ENCODE measurements at regions not wholly inside any gene's neighbourhood (a gene's known extent, or its start where the extent isn't known, plus 50 kb on each side); places are given as distances from the start of the nearest gene placed in this dataset.
A peak's percentile ranks its signal among the peaks of the same experiment; 100 is the strongest.
"Not testable (repeated sequence)": the region's sequence is repeated elsewhere in the genome, so short reads cannot be mapped to it uniquely, and the experiment has no call there.

DNA sequence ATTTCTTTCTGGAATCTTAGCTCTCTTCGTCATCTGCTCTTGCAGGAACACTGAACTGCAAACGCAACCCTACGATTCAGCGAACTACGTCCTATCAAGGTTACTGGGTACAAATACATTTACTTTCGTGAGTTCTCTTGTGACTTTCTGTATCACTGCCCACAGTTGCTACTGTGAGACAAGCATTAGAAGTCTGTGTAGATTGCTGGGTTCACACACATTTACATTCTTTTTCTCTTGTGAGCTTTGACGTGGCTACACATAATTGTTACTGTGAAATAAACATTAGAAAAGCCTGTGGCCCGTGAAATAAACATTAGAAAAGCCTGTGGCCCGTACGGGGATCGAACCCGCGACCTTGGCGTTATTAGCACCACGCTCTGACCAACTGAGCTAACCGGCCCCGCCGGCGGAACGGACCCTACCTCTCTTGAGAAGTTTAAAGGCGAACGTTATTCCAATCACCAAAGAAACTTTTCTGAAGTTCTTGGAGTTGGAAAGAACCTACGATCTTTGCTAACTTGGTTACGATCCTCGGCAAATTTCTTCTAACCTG lies 61.2 kb upstream of the ZNF322 start:
- H3K27me3 ChIP-seq; intact Hi-C loops (cut with DNase I); H3K4me1 ChIP-seq; H3K27ac ChIP-seq; DNase-seq (ENCODE audit: extremely low spot score in 2 of 2); H3K36me3 ChIP-seq; H3K4me3 ChIP-seq; H3K9me3 ChIP-seq: not testable (repeated sequence)

DNA sequence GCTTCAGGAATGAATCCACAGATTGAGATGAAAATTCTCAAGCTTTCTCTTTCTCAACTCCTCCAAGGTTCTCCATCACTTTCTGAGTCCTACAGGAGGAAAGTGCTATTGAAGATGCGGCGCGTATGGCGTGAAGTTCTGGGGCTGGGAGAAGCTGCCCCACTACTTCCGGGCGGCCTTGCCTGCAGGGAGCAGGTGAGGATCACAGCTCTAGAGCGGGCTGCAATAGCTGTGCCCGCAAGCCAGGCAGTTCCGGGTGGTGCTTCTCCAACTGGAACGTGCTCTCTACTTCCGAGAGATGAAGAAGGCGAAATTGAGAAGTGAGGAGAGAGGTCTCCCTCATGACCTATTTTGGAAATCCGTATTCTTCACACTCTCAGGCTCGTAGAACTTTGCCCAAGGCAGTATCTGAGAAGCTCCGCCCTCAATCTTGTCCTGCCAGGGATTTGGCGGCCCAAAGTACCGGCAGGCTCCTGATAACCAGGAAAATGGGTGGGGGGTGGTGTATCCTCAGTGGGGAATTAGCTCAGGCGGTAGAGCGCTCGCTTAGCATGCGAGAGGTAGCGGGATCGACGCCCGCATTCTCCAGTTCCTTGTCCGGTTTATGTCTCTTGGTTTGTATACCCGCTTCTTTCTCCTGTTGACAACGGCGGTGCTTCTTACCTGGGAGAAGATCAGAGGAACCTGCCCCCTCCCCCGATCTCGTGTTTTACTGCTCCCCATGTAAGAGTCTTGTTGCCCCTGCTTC lies 70.6 kb upstream of the ZNF322 start:
- H3K4me3 ChIP-seq; H3K4me1 ChIP-seq; H3K36me3 ChIP-seq; H3K27ac ChIP-seq; intact Hi-C loops (cut with DNase I); H3K27me3 ChIP-seq; DNase-seq (ENCODE audit: extremely low spot score in 2 of 2); H3K9me3 ChIP-seq: not testable (repeated sequence)

DNA sequence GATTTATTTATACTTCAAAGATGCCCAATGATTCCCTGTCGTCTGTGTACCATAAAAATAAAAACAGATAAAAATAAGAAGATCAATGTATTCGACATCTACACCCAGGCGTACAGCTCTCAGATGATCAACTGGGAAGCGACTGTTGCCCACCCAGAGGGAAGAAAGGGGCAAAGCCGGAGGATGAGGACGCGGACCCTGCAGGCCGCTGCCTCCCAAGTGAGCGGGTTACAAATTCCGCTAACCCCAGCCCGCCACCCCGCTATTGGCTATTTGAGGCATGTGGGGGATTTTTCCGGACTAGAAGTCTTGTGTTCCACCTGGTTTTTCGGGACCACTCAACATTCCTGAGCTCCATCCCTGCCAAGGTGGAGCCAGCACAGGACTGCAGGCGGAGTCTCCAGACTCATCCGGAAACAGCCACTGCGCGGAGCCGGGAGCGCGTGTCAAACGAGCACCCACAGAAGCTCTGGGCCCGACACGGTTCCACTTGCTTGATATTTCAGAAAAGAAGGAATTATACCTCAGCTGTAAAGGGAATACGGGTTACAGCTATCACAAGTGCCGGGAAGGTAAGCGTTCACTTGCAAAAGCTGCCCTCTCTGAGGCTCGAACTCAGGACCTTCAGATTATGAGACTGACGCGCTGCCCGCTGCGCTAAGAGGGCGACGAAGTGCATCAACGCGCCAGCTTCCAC lies 75.4 kb upstream of the ZNF322 start:
- H3K36me3 ChIP-seq; intact Hi-C loops (cut with DNase I); H3K4me1 ChIP-seq; H3K9me3 ChIP-seq; H3K4me3 ChIP-seq; DNase-seq (ENCODE audit: extremely low spot score in 2 of 2); H3K27me3 ChIP-seq; H3K27ac ChIP-seq: not testable (repeated sequence)

DNA sequence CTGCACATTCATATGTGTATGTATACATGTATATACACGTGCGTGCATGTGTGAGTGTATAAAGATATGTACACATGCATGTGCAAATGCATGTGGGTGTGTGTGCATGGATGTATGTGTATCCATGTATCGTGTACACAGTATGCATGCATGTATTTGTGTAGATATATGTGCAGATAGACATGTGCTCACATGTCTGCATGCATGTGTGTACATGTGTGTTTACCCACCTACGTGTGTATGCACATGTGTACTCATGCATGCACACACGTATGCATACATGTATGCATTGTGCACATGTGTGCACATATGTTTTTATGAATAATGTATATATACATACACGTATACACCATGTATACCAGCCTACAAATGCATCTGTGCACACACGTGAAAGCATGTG lies 80.3 kb upstream of the ZNF322 start:
- intact Hi-C loops (cut with DNase I), result no loop called here
- Histone ChIP-seq H3K27ac (no peak overlapping the region), H3K36me3 (no peaks in the 10 kb centered on the region), H3K27me3 (no peaks in the 10 kb centered on the region), H3K4me1 (no peaks in the 10 kb centered on the region), H3K9me3 (no peaks in the 10 kb centered on the region), H3K4me3 (no peak overlapping the region)
- no peak for DNase-seq (ENCODE audit: extremely low spot score in 2 of 2)
- TF ChIP-seq POLR2A (IDR thresholded peaks at IDR 0.05), result no peak
- no peak for TF ChIP-seq POLR2AphosphoS5 (IDR thresholded peaks at IDR 0.05; ENCODE audit: insufficient read depth in 1 of 2, low read depth in 1 of 2)
- TF ChIP-seq, protein P1, sequence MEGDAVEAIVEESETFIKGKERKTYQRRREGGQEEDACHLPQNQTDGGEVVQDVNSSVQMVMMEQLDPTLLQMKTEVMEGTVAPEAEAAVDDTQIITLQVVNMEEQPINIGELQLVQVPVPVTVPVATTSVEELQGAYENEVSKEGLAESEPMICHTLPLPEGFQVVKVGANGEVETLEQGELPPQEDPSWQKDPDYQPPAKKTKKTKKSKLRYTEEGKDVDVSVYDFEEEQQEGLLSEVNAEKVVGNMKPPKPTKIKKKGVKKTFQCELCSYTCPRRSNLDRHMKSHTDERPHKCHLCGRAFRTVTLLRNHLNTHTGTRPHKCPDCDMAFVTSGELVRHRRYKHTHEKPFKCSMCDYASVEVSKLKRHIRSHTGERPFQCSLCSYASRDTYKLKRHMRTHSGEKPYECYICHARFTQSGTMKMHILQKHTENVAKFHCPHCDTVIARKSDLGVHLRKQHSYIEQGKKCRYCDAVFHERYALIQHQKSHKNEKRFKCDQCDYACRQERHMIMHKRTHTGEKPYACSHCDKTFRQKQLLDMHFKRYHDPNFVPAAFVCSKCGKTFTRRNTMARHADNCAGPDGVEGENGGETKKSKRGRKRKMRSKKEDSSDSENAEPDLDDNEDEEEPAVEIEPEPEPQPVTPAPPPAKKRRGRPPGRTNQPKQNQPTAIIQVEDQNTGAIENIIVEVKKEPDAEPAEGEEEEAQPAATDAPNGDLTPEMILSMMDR (IDR thresholded peaks at IDR 0.05), result no peak

- H3K36me3 ChIP-seq, result no peaks in the 10 kb centered on the region
- peak; percentile 46 to 65 for DNase-seq (ENCODE audit: extremely low spot score in 2 of 2)
- intact Hi-C loops (cut with DNase I), result no loop called here
- no peak overlapping the region for H3K4me3 ChIP-seq
- no peak overlapping the region for H3K27ac ChIP-seq
- H3K9me3 ChIP-seq, result no peaks in the 10 kb centered on the region
- TF ChIP-seq POLR2AphosphoS5 (IDR thresholded peaks at IDR 0.05; ENCODE audit: insufficient read depth in 1 of 2, low read depth in 1 of 2) (no peak), POLR2A (IDR thresholded peaks at IDR 0.05) (no peak)
- TF ChIP-seq, protein P1 (IDR thresholded peaks at IDR 0.05), result no peak
- no peaks in the 10 kb centered on the region for H3K4me1 ChIP-seq
- H3K27me3 ChIP-seq, result no peaks in the 10 kb centered on the region
Measured at GRCh38 chr6:26743157-26743821, 83.7 kb upstream of the ZNF322 start.

GRCh38 chr6:26743941-26744699 lies 84.6 kb upstream of the ZNF322 start:
- intact Hi-C loops (cut with DNase I), result no loop called here
- no peaks in the 10 kb centered on the region for H3K9me3 ChIP-seq
- no peaks in the 10 kb centered on the region for H3K27me3 ChIP-seq
- H3K4me3 ChIP-seq, result no peak overlapping the region
- TF ChIP-seq, protein P1 (IDR thresholded peaks at IDR 0.05), result no peak
- TF ChIP-seq POLR2A (IDR thresholded peaks at IDR 0.05) (no peak), POLR2AphosphoS5 (IDR thresholded peaks at IDR 0.05; ENCODE audit: insufficient read depth in 1 of 2, low read depth in 1 of 2) (no peak)
- no peak overlapping the region for H3K27ac ChIP-seq
- H3K4me1 ChIP-seq, result no peaks in the 10 kb centered on the region
- H3K36me3 ChIP-seq, result no peaks in the 10 kb centered on the region
- DNase-seq (ENCODE audit: extremely low spot score in 2 of 2), result peak; percentile 27 to 52

GRCh38 chr6:26744837-26745282 lies 85.3 kb upstream of the ZNF322 start:
- H3K36me3 ChIP-seq; H3K27ac ChIP-seq; H3K4me3 ChIP-seq; H3K9me3 ChIP-seq; intact Hi-C loops (cut with DNase I); H3K27me3 ChIP-seq; H3K4me1 ChIP-seq: not testable (repeated sequence)
- peak in 1 of 2 donors; percentile 25 for DNase-seq (ENCODE audit: extremely low spot score in 2 of 2)

DNA sequence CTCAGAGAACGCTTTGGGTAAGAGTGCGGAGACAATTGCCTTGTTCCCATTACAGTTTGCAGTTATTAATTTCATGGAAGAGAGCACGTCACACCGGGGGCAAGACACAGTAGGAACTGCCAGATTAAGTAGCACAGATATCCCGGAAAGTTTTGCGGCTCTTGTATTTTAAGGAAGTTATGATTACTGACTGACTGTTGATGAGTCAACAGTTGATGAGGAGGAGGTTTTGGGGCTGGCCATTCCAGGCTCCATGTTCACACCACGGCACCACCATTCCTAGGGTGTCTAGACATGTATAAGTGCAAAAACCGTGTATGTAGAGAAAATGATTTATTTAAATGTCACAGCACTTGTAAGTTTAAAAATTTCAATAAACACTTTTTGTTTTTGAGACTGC lies 86.4 kb upstream of the ZNF322 start:
- H3K4me3 ChIP-seq; intact Hi-C loops (cut with DNase I); H3K27ac ChIP-seq: not testable (repeated sequence)

More for the DNA sequence above, 86.4 kb upstream of the ZNF322 start:
- H3K36me3 ChIP-seq; H3K27me3 ChIP-seq; H3K9me3 ChIP-seq; DNase-seq (ENCODE audit: extremely low spot score in 2 of 2); H3K4me1 ChIP-seq: not testable (repeated sequence)
